Mucosa of descending colon (tissue), 3 donors: ENCODE measurements at regions not wholly inside any gene's neighbourhood (a gene's known extent, or its start where the extent isn't known, plus 50 kb on each side); places are given as distances from the start of the nearest gene placed in this dataset.

ENCODE experiments used
- ATAC-seq: fragments of 200-7000 bp; cut with Tn5 transposase; one replicate; pipeline ENCODE4 v1.9.1; 2020; ENCODE audit warnings: mild to moderate bottlenecking, moderate library complexity
- DNase-seq, 3 donors: peaks; one replicate each; pipeline ENCODE4 v3.0.0-alpha.2; 2020
- H3K36me3 ChIP-seq: fragments of 200-600 bp; one replicate; pipeline ENCODE4 v1.8.0; 2021; ENCODE audit warnings: low read depth, mild to moderate bottlenecking
- H3K4me1 ChIP-seq: fragments of 200-600 bp; one replicate; pipeline ENCODE4 v1.8.0; 2021; ENCODE audit warnings: low read depth, mild to moderate bottlenecking
- H3K4me3 ChIP-seq: fragments of 200-600 bp; one replicate; pipeline ENCODE4 v1.8.0; 2021; ENCODE audit warnings: mild to moderate bottlenecking
- H3K9me3 ChIP-seq: fragments of 200-600 bp; one replicate; pipeline ENCODE4 v1.8.0; 2021; ENCODE audit warnings: mild to moderate bottlenecking
- intact Hi-C, 2 donors: fragments of 100-400 bp; cut with DNase I in 1 of 2; cut with micrococcal nuclease in 1 of 2; formaldehyde crosslinking; loops; one replicate each; pipeline versions ENCODE4 v1.11.0 to v1.11.1; 2022; cut with DNase I, micrococcal nuclease
- TF ChIP-seq, protein P1 (sequence below): fragments of 200-600 bp; IDR thresholded peaks from one replicate; pipeline ENCODE4 v1.8.0; 2022; ENCODE audit warnings: antibody characterized with exemption, mild to moderate bottlenecking
- donor health status: DM: no; HTN: no; CAD: no; lungs with moderate emphysema.
- donor health status: DM: no; HTN: no; CAD: no.
- donor health status: DM: no; HTN: yes; CAD: no.

DNA sequence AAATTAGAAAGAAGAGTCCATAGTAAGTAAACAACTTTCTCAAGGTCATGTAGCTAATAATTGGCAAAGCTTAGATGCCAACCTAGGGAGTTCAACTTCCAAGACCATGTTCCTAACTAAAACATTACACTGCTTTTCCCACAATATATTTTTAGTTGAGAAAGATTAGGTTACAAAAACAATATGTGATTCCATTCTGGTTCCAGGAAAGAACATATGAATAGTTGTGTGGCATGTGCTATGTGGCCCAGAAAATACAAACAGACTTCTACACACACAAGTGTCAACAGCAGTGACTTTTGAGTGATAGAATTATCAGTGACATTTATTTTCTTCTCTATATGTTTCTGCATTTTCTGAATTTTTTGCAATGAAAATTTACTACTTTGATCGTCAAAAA is 62.7 kb upstream of the EDNRA start:
- H3K4me1 ChIP-seq: no peaks in the 10 kb centered on the region
- intact Hi-C loops: no loop called here
- H3K9me3 ChIP-seq: no peaks in the 10 kb centered on the region
- DNase-seq: no peak
- ATAC-seq: no peak
- H3K4me3 ChIP-seq: no peak overlapping the region
- TF ChIP-seq, protein P1, sequence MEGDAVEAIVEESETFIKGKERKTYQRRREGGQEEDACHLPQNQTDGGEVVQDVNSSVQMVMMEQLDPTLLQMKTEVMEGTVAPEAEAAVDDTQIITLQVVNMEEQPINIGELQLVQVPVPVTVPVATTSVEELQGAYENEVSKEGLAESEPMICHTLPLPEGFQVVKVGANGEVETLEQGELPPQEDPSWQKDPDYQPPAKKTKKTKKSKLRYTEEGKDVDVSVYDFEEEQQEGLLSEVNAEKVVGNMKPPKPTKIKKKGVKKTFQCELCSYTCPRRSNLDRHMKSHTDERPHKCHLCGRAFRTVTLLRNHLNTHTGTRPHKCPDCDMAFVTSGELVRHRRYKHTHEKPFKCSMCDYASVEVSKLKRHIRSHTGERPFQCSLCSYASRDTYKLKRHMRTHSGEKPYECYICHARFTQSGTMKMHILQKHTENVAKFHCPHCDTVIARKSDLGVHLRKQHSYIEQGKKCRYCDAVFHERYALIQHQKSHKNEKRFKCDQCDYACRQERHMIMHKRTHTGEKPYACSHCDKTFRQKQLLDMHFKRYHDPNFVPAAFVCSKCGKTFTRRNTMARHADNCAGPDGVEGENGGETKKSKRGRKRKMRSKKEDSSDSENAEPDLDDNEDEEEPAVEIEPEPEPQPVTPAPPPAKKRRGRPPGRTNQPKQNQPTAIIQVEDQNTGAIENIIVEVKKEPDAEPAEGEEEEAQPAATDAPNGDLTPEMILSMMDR: no peak
- H3K36me3 ChIP-seq: no peaks in the 10 kb centered on the region

DNA sequence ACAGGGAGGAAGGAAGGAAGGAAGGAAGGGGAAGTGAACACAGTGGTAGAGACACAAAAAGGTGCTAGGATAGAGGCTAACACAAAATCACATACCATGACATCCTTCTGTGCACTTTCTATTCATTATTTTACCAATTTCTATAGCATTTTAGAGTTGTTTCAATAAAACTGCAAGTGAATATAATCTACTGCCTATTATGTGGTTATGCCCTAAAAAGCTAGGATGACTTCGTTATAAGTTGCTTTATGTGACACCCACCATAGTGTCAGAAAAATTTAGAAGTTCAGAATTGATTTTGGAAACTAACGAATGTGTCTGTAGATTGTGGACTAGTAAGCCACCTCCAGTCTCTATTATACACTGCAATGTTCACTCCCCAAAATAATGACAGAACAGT is 59.4 kb upstream of the EDNRA start:
- no peaks in the 10 kb centered on the region for H3K4me1 ChIP-seq
- H3K9me3 ChIP-seq: no peaks in the 10 kb centered on the region
- intact Hi-C loops: no loop called here
- TF ChIP-seq, protein P1: no peak
- DNase-seq: no peak
- H3K36me3 ChIP-seq: no peaks in the 10 kb centered on the region
- no peak for ATAC-seq
- H3K4me3 ChIP-seq: no peak overlapping the region

DNA sequence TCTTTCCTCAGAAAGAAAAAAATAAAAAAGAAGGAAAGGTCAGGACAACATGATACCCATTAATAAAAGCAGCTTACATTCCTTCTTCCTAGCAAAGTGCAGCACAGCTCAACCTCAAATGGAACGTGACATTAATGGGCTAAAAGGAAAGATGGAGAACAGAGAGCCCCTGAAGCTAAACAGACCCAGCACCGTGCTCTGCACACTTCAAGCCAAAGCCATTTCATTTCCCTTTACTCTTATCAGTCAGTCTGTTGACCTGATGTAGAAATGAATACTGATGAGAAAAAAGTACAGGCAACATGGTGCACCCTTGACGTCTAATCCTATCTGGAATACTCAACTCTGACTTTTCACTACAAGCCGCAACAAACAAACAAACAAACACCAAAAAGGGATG is 57.7 kb upstream of the EDNRA start:
- ATAC-seq (no peak), DNase-seq (no peak)
- Histone ChIP-seq H3K9me3 (no peaks in the 10 kb centered on the region), H3K4me1 (no peaks in the 10 kb centered on the region), H3K4me3 (no peak overlapping the region), H3K36me3 (no peaks in the 10 kb centered on the region)
- TF ChIP-seq, protein P1: no peak
- intact Hi-C loops: no loop called here

DNA sequence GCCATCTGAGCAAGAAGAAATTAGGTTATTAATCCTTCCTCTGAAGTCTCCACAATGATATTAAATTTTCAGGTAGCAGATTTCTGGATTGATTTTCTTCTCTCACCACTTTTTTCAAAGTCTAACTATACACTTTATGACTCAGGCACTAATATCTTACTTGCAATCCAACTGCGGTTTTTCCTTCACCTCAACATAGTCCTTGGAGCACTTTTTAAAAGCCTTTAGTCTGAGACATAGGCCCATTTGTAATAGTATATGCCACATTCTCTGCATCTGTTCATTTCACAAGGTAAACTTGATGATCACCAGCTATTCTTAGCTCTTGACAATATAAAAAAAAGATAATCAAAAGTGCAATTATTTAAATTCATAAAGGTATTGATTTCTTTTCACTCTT is 55.9 kb upstream of the EDNRA start:
- H3K36me3 ChIP-seq: no peaks in the 10 kb centered on the region
- TF ChIP-seq, protein P1: no peak
- ATAC-seq (no peak), DNase-seq (no peak)
- H3K4me1 ChIP-seq: no peaks in the 10 kb centered on the region
- no peaks in the 10 kb centered on the region for H3K9me3 ChIP-seq
- no peak overlapping the region for H3K4me3 ChIP-seq
- intact Hi-C loops: no loop called here

DNA sequence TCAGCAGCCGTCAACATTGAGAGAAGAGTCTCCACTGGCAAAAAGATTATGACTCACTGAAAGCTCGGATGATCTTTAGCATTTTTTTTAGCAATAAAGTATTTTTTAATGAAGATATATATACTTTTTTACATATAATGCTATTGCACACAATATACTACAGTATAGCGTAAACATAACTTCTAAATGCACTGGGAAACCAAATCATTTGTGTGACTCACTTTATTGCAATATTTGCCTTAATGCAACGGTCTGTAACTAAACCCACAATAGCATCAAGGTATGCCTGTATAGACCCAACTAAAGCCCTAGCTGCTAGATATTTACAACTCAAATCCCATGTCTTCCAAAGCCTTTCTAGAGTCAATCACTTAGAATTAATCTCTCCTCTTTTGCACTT is 52.3 kb upstream of the EDNRA start:
- DNase-seq (no peak), ATAC-seq (no peak)

DNA sequence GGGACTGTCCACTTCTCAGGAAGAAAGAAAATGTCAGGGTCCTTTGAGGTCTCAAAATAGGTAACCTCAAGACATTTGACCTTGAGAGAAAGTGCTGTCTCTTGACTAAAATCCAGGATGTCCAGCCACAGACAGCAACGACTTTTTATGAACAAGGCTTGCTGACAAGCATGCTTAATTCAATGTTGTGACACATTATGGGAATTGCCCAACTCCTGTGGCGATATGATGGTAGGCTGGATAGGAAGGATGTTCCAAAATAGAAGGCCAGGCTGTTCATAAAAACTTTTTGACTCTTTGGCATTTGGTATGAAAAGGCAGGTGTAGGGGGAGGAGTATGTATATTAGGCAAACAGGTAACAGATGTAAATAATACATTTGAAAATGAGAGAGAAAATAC is 50.8 kb upstream of the EDNRA start:
- no peaks in the 10 kb centered on the region for H3K36me3 ChIP-seq
- no peak overlapping the region for H3K4me3 ChIP-seq
- TF ChIP-seq, protein P1: no peak
- no peak for DNase-seq
- H3K9me3 ChIP-seq: peaks cover 7% of the 10 kb centered on the region
- H3K4me1 ChIP-seq: no peaks in the 10 kb centered on the region
- intact Hi-C loops: no loop called here
- no peak for ATAC-seq

More for the DNA sequence above, 52.3 kb upstream of the EDNRA start:
- intact Hi-C loops: no loop called here
- no peaks in the 10 kb centered on the region for H3K36me3 ChIP-seq
- peaks cover 7% of the 10 kb centered on the region for H3K9me3 ChIP-seq
- no peaks in the 10 kb centered on the region for H3K4me1 ChIP-seq
- H3K4me3 ChIP-seq: no peak overlapping the region
- TF ChIP-seq, protein P1: no peak
